ENCODE measurements at regions not wholly inside any gene's neighbourhood (a gene's known extent, or its start where the extent isn't known, plus 50 kb on each side); places are given as distances from the start of the nearest gene placed in this dataset.

DNA sequence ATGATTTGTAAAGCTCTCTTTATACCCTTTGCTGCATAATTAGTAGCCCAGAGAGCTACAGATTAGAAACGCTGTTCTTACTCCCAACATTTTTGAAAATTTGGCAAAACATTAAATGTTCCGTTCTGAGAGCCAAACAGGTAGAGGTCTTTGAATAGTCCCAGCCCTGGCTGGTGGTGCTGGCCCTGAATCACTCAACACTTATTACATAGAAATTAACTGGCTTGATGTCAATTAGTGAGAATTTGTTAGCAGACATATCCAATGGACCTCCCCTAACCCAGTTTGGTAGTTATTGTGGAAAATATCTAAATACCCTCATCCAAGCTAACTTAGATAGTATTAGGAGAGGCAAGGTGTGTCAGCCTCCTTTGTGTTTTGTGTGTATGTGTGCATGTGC is 440.7 kb downstream of the MTX2 start:
- Mint-ChIP-seq H3K9me3 (no peaks in the 10 kb centered on the region), H3K36me3 (no peaks in the 10 kb centered on the region), H3K27me3 (ENCODE audit: low read depth) (peaks cover 2% of the 10 kb centered on the region), H3K4me3 (no peak overlapping the region), H3K27ac (no peak overlapping the region), H3K4me1 (peaks cover 37% of the 10 kb centered on the region)
- no peak for DNase-seq (ENCODE audit: low spot score in 2 of 2, unreplicated experiment in 2 of 2)
- TF ChIP-seq, protein P1, sequence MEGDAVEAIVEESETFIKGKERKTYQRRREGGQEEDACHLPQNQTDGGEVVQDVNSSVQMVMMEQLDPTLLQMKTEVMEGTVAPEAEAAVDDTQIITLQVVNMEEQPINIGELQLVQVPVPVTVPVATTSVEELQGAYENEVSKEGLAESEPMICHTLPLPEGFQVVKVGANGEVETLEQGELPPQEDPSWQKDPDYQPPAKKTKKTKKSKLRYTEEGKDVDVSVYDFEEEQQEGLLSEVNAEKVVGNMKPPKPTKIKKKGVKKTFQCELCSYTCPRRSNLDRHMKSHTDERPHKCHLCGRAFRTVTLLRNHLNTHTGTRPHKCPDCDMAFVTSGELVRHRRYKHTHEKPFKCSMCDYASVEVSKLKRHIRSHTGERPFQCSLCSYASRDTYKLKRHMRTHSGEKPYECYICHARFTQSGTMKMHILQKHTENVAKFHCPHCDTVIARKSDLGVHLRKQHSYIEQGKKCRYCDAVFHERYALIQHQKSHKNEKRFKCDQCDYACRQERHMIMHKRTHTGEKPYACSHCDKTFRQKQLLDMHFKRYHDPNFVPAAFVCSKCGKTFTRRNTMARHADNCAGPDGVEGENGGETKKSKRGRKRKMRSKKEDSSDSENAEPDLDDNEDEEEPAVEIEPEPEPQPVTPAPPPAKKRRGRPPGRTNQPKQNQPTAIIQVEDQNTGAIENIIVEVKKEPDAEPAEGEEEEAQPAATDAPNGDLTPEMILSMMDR (IDR thresholded peaks at IDR 0.05; ENCODE audit: unreplicated experiment) = no peak

DNA sequence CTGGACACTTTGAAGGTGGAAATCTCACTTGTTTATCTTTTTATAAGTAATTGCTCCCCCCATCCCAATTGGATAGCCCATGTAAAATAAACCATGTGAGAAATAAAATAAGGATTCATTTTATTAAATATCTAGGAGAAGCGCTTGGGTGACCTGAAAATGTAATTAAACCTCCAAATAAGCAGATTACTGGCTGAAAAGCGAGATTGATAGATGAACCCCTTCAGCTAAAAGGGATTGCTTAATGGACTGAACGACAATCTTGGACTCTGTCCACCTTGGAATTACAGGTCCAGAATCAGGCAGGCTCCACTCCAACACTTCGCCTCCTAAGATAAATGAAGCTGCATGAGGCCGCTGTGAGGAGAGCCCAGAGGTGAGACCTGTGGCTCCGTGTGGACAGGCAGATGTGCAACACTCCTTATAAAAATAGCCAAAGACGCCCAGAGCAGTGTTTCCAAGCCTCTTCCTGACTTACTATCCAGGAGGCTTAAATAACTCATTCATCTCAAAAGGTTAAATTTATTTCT is 441.5 kb downstream of the MTX2 start:
- no peak for DNase-seq (ENCODE audit: low spot score in 2 of 2, unreplicated experiment in 2 of 2)
- Mint-ChIP-seq H3K27ac (peak overlapping the region; percentile 47), H3K36me3 (no peaks in the 10 kb centered on the region), H3K9me3 (no peaks in the 10 kb centered on the region), H3K4me3 (no peak overlapping the region), H3K27me3 (ENCODE audit: low read depth) (peaks cover 2% of the 10 kb centered on the region), H3K4me1 (peaks cover 32% of the 10 kb centered on the region)
- TF ChIP-seq, protein P1 (IDR thresholded peaks at IDR 0.05; ENCODE audit: unreplicated experiment) = no peak

- Mint-ChIP-seq H3K36me3 (no peaks in the 10 kb centered on the region), H3K4me3 (no peak overlapping the region), H3K4me1 (peaks cover 2% of the 10 kb centered on the region), H3K9me3 (peaks cover 4% of the 10 kb centered on the region), H3K27ac (no peak overlapping the region), H3K27me3 (ENCODE audit: low read depth) (no peaks in the 10 kb centered on the region)
- TF ChIP-seq, protein P1 (IDR thresholded peaks at IDR 0.05; ENCODE audit: unreplicated experiment) = no peak
- no peak for DNase-seq (ENCODE audit: low spot score in 2 of 2, unreplicated experiment in 2 of 2)
These were observed 456.8 kb downstream of the MTX2 start for GRCh38 chr2:176725873-176726645.

DNA sequence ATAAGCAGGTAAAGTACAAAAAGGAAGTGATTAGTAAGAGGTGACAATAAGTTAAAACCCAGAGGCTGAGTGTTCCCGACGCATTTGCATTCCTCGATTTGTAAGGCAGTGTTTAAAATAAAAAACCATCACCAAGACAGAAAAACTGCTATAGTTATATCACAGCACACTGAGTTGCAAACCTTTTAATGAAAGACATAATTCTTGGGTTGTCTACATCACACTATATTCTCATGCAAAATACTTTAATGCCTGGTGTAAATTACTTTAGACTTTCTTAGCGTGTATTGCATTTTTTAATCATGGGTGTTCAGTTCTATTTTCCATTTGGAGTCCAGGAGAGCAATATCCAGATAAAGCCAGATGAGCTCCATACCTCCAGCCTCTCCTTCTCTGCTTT is 458.5 kb downstream of the MTX2 start:
- Mint-ChIP-seq H3K4me3 (no peak overlapping the region), H3K9me3 (no peaks in the 10 kb centered on the region), H3K4me1 (peaks cover 2% of the 10 kb centered on the region), H3K27ac (no peak overlapping the region), H3K27me3 (ENCODE audit: low read depth) (no peaks in the 10 kb centered on the region), H3K36me3 (no peaks in the 10 kb centered on the region)
- TF ChIP-seq, protein P1 (IDR thresholded peaks at IDR 0.05; ENCODE audit: unreplicated experiment) = no peak
- DNase-seq (ENCODE audit: low spot score in 2 of 2, unreplicated experiment in 2 of 2) = no peak

DNA sequence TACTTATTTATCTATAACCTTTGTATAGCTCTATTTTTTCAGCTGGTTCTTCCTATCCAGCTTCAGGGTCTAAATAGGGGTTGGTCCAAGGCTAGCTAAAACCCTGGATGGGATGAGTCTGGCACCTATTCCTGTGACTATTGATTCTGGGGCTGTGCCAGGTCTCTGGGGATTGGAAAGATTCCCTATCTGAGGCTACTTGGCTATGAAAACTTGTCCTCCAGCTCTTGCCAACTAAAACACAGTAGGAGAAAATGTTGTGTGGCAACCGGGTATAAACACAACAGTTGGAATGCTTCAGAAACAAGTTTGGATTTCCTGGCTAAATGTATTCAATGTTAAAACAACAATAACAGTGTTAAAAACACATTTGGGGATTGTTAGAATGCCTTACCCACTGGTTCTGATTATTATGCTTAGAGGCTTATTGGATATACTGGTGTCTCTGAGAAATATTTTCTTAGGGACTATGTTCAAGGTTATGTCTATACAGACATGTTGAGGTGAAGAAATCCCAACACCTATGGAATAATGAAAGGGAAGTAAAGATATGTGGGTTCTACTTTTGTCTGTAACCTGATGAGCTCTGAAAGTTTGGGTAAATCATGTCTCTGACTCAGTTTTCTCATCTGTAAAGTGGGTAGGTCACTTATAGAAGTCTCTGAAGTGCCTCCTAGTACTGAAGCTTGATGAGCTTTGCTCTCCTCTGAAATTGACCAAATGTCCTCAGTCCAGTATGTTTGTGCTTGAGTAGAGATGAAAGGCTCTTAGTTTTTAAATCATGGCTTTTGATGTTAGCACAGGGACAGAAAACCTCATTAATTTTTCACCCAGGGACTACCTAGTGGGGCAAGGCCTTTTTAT is 460.7 kb downstream of the MTX2 start:
- Mint-ChIP-seq H3K36me3 (peaks cover 2% of the 10 kb centered on the region), H3K27me3 (ENCODE audit: low read depth) (no peaks in the 10 kb centered on the region), H3K4me1 (peaks cover 2% of the 10 kb centered on the region), H3K9me3 (no peaks in the 10 kb centered on the region), H3K4me3 (no peak overlapping the region), H3K27ac (no peak overlapping the region)
- no peak for DNase-seq (ENCODE audit: low spot score in 2 of 2, unreplicated experiment in 2 of 2)
- TF ChIP-seq, protein P1 (IDR thresholded peaks at IDR 0.05; ENCODE audit: unreplicated experiment) = no peak
